Body of pancreas (tissue), 4 donors: ENCODE measurements at regions not wholly inside any gene's neighbourhood (a gene's known extent, or its start where the extent isn't known, plus 50 kb on each side); places are given as distances from the start of the nearest gene placed in this dataset.

Experiments used
- POLR2A ChIP-seq, 3 donors: fragments of 450-650 bp; IDR thresholded peaks; one replicate each; pipeline ENCODE4 v1.6.1; 2016; ENCODE audit warnings: antibody characterized with exemption in 3 of 3, mild to moderate bottlenecking in 2 of 3
- TF ChIP-seq, protein P1 (sequence below), 7 experiments: fragments of 450-650 bp in 4 of 7; fragments of 200-600 bp in 3 of 7; sonication (generic) in 3 of 7; IDR thresholded peaks; one replicate each; pipeline ENCODE4 v1.5.1; 2016 to 2019; ENCODE audit warnings: antibody characterized with exemption in 7 of 7

DNA sequence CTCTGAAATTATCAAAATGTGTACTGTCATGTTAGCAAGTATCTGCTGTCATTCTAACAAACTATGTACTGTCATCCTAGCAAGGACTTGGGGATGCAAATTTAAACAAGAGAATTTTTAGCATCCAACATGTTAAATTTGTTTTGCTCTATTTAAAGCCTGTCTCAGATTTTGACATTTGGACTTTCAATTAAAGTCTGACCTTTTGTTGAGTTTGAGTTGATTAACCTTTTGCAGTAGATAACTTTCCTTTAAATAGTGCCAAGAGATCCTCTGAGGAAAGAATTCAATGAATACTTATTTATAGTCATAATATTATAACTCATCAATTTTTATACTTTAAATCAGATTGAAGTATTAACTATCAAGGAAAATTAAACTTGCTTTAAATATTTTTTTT, 80.2 kb downstream of the TDRD15 start:
- TF ChIP-seq, protein P1, sequence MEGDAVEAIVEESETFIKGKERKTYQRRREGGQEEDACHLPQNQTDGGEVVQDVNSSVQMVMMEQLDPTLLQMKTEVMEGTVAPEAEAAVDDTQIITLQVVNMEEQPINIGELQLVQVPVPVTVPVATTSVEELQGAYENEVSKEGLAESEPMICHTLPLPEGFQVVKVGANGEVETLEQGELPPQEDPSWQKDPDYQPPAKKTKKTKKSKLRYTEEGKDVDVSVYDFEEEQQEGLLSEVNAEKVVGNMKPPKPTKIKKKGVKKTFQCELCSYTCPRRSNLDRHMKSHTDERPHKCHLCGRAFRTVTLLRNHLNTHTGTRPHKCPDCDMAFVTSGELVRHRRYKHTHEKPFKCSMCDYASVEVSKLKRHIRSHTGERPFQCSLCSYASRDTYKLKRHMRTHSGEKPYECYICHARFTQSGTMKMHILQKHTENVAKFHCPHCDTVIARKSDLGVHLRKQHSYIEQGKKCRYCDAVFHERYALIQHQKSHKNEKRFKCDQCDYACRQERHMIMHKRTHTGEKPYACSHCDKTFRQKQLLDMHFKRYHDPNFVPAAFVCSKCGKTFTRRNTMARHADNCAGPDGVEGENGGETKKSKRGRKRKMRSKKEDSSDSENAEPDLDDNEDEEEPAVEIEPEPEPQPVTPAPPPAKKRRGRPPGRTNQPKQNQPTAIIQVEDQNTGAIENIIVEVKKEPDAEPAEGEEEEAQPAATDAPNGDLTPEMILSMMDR (IDR thresholded peaks at IDR 0.05) = no peak
- no peak for TF ChIP-seq POLR2A (IDR thresholded peaks at IDR 0.05)
